H9 (cell line): ENCODE measurements at regions not wholly inside any gene's neighbourhood (a gene's known extent, or its start where the extent isn't known, plus 50 kb on each side); places are given as distances from the start of the nearest gene placed in this dataset.

ENCODE experiments used
- DNase-seq: peaks from one replicate; pipeline ENCODE4 v3.0.0-alpha.2; 2017
- H2AFZ ChIP-seq: one replicate; pipeline ENCODE4 v1.6.1; 2013; ENCODE audit warnings: mild to moderate bottlenecking, low read length, control low read depth, moderate library complexity
- H2AK5ac ChIP-seq: 2 replicates; pipeline ENCODE4 v1.6.1; 2013; ENCODE audit warnings: low read length, control low read depth, mixed read lengths; ENCODE audit not compliant: insufficient read length
- H2BK120ac ChIP-seq: one replicate; pipeline ENCODE4 v1.6.1; 2013; ENCODE audit warnings: low read depth, mild to moderate bottlenecking, low read length, control low read depth, inconsistent platforms; ENCODE audit not compliant: poor library complexity, severe bottlenecking
- H2BK12ac ChIP-seq: 2 replicates; pipeline ENCODE4 v1.6.1; 2013; ENCODE audit warnings: low read length, control low read depth, mixed read lengths, low read depth; ENCODE audit not compliant: insufficient read length
- H2BK15ac ChIP-seq: 2 replicates; pipeline ENCODE4 v1.6.1; 2013; ENCODE audit warnings: low read depth, low read length, control low read depth
- H2BK20ac ChIP-seq: one replicate; pipeline ENCODE4 v1.6.1; 2013; ENCODE audit warnings: low read depth, mild to moderate bottlenecking, low read length, control low read depth, inconsistent platforms; ENCODE audit not compliant: poor library complexity, severe bottlenecking
- H2BK5ac ChIP-seq: 2 replicates; pipeline ENCODE4 v1.6.1; 2013; ENCODE audit warnings: low read length, control low read depth, mixed read lengths; ENCODE audit not compliant: insufficient read length
- H3K14ac ChIP-seq: 2 replicates; pipeline ENCODE4 v1.6.1; 2013; ENCODE audit warnings: low read length, control low read depth; ENCODE audit not compliant: insufficient read depth
- H3K18ac ChIP-seq: 2 replicates; pipeline ENCODE4 v1.6.1; 2013; ENCODE audit warnings: low read depth, mild to moderate bottlenecking, mixed read lengths, low read length, control low read depth; ENCODE audit not compliant: insufficient read length
- H3K23ac ChIP-seq: 2 replicates; pipeline ENCODE4 v1.6.1; 2013; ENCODE audit warnings: low read length, control low read depth, mixed read lengths, low read depth; ENCODE audit not compliant: insufficient read length
- H3K23me2 ChIP-seq: 2 replicates; pipeline ENCODE4 v1.6.1; 2013; ENCODE audit warnings: low read depth, mild to moderate bottlenecking, mixed read lengths, low read length, control low read depth; ENCODE audit not compliant: insufficient read length, poor library complexity, severe bottlenecking
- H3K27ac ChIP-seq: 2 replicates; pipeline ENCODE4 v1.5.1; 2013; ENCODE audit warnings: low read length, control low read depth, mixed read lengths, low read depth; ENCODE audit not compliant: insufficient read length
- H3K27me3 ChIP-seq: 2 replicates; pipeline ENCODE4 v1.6.1; 2013; ENCODE audit warnings: low read length, control low read depth, inconsistent platforms; ENCODE audit not compliant: insufficient read depth
- H3K4ac ChIP-seq: 2 replicates; pipeline ENCODE4 v1.6.1; 2013; ENCODE audit warnings: low read depth, mild to moderate bottlenecking, control low read depth, inconsistent platforms, low read length, moderate library complexity
- H3K4me1 ChIP-seq: 2 replicates; pipeline ENCODE4 v1.6.1; 2013; ENCODE audit warnings: low read length, control low read depth, inconsistent platforms; ENCODE audit not compliant: insufficient read depth
- H3K4me2 ChIP-seq: 2 replicates; pipeline ENCODE4 v1.6.1; 2013; ENCODE audit warnings: low read length, control low read depth, mixed read lengths; ENCODE audit not compliant: insufficient read length, insufficient read depth
- H3K56ac ChIP-seq: 2 replicates; pipeline ENCODE4 v1.6.1; 2013; ENCODE audit warnings: low read depth, mild to moderate bottlenecking, mixed read lengths, low read length, control low read depth; ENCODE audit not compliant: insufficient read length
- H3K79me1 ChIP-seq: 2 replicates; pipeline ENCODE4 v1.6.1; 2013; ENCODE audit warnings: low read depth, mild to moderate bottlenecking, moderate library complexity, low read length, control low read depth, inconsistent platforms; ENCODE audit not compliant: insufficient read depth, poor library complexity, severe bottlenecking
- H3K79me2 ChIP-seq: 2 replicates; pipeline ENCODE4 v1.6.1; 2013; ENCODE audit warnings: low read length, control low read depth, inconsistent platforms; ENCODE audit not compliant: insufficient read depth
- H3K9ac ChIP-seq: 2 replicates; pipeline ENCODE4 v1.6.1; 2013; ENCODE audit warnings: low read length, control low read depth, mixed read lengths; ENCODE audit not compliant: insufficient read length; ENCODE audit errors: extremely low read depth
- H3K9me3 ChIP-seq: one replicate; pipeline ENCODE4 v1.6.1; 2013; ENCODE audit warnings: low read depth, low read length, inconsistent platforms; ENCODE audit not compliant: control insufficient read depth
- H3T11ph ChIP-seq: one replicate; pipeline ENCODE4 v1.6.1; 2013; ENCODE audit warnings: mild to moderate bottlenecking, low read length, control low read depth, inconsistent platforms
- H4K20me1 ChIP-seq: one replicate; pipeline ENCODE4 v1.6.1; 2013; ENCODE audit not compliant: control insufficient read depth, insufficient read length, insufficient read depth
- H4K5ac ChIP-seq: 2 replicates; pipeline ENCODE4 v1.6.1; 2013; ENCODE audit warnings: low read depth, mild to moderate bottlenecking, mixed read lengths, low read length, control low read depth; ENCODE audit not compliant: insufficient read length
- H4K8ac ChIP-seq: replicated peaks from 2 replicates; pipeline ENCODE4 v1.6.1; 2013; ENCODE audit warnings: low read length, control low read depth, mixed read lengths, low read depth; ENCODE audit not compliant: insufficient read length
- H4K91ac ChIP-seq: 2 replicates; pipeline ENCODE4 v1.6.1; 2013; ENCODE audit warnings: low read depth, mild to moderate bottlenecking, moderate library complexity, mixed read lengths, low read length, control low read depth; ENCODE audit not compliant: insufficient read length
- H3K27ac Mint-ChIP-seq, 3 experiments: 2 replicates in 2 of 3; 3 replicates in 1 of 3; pipeline ENCODE4 v1.8.0; 2020 to 2021; ENCODE audit warnings: mixed read lengths in 3 of 3, mild to moderate bottlenecking in 1 of 3, moderate library complexity in 1 of 3
- H3K27me3 Mint-ChIP-seq: 2 replicates; pipeline ENCODE4 v1.8.0; 2021; ENCODE audit warnings: low read depth, mild to moderate bottlenecking, moderate library complexity, mixed read lengths
- H3K36me3 Mint-ChIP-seq, 3 experiments: 2 replicates in 2 of 3; 3 replicates in 1 of 3; pipeline ENCODE4 v1.8.0; 2020 to 2021; ENCODE audit warnings: low read depth in 3 of 3, mixed read lengths in 3 of 3; ENCODE audit not compliant: insufficient read depth in 1 of 3
- H3K4me1 Mint-ChIP-seq, 2 experiments: 2 replicates each; pipeline ENCODE4 v1.8.0; 2020; ENCODE audit warnings: mixed read lengths in 2 of 2
- H3K4me3 Mint-ChIP-seq, 2 experiments: 2 replicates in 1 of 2; 3 replicates in 1 of 2; pipeline ENCODE4 v1.8.0; 2020 to 2021; ENCODE audit warnings: mild to moderate bottlenecking in 2 of 2, mixed read lengths in 2 of 2, moderate library complexity in 1 of 2
- H3K9me3 Mint-ChIP-seq, 2 experiments: 2 replicates in 1 of 2; 3 replicates in 1 of 2; pipeline ENCODE4 v1.8.0; 2020; ENCODE audit warnings: mild to moderate bottlenecking in 2 of 2, mixed read lengths in 2 of 2, moderate library complexity in 1 of 2
- TF ChIP-seq, protein P1 (sequence below): fragments of 200-600 bp; sonication (generic); conservative IDR thresholded peaks from 3 replicates; pipeline ENCODE4 v1.8.0; 2021; ENCODE audit warnings: antibody characterized with exemption, mild to moderate bottlenecking

- Histone ChIP-seq H2BK5ac (no peak overlapping the region), H3K27ac (no peak overlapping the region), H4K8ac (no peak overlapping the region), H3K14ac (no peak overlapping the region), H2BK120ac (no peak overlapping the region), H3K79me1 (no peaks in the 10 kb centered on the region), H2AK5ac (no peak overlapping the region), H2BK12ac (no peak overlapping the region), H3K9ac (no peak overlapping the region), H4K5ac (no peak overlapping the region), H3K9me3 (no peaks in the 10 kb centered on the region), H3K4me2 (no peak overlapping the region), H3K23ac (no peak overlapping the region), H3K56ac (no peak overlapping the region), H4K91ac (no peak overlapping the region), H3K18ac (no peak overlapping the region), H2AFZ (no peak overlapping the region), H3K4ac (no peak overlapping the region), H3K79me2 (no peaks in the 10 kb centered on the region), H2BK20ac (no peak overlapping the region), H3K4me1 (no peaks in the 10 kb centered on the region), H3T11ph (no peak overlapping the region), H3K23me2 (no peaks in the 10 kb centered on the region), H2BK15ac (no peak overlapping the region), H4K20me1 (no peaks in the 10 kb centered on the region), H3K27me3 (no peaks in the 10 kb centered on the region)
- Mint-ChIP-seq H3K4me3 (no peak overlapping the region), H3K27me3 (peaks cover 1% of the 10 kb centered on the region; the same call in 1 of the 2 replicates), H3K9me3 (no peaks in the 10 kb centered on the region), H3K27ac (no peak overlapping the region), H3K4me1 (peaks cover 8% of the 10 kb centered on the region in 2 experiments), H3K36me3 (no peaks in the 10 kb centered on the region)
- no peak for DNase-seq
- TF ChIP-seq, protein P1, sequence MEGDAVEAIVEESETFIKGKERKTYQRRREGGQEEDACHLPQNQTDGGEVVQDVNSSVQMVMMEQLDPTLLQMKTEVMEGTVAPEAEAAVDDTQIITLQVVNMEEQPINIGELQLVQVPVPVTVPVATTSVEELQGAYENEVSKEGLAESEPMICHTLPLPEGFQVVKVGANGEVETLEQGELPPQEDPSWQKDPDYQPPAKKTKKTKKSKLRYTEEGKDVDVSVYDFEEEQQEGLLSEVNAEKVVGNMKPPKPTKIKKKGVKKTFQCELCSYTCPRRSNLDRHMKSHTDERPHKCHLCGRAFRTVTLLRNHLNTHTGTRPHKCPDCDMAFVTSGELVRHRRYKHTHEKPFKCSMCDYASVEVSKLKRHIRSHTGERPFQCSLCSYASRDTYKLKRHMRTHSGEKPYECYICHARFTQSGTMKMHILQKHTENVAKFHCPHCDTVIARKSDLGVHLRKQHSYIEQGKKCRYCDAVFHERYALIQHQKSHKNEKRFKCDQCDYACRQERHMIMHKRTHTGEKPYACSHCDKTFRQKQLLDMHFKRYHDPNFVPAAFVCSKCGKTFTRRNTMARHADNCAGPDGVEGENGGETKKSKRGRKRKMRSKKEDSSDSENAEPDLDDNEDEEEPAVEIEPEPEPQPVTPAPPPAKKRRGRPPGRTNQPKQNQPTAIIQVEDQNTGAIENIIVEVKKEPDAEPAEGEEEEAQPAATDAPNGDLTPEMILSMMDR, result no peak
These were observed 300.2 kb downstream of the CLIC5 start for GRCh38 chr6:45715508-45715803.
